ENCODE measurements at regions not wholly inside any gene's neighbourhood (a gene's known extent, or its start where the extent isn't known, plus 50 kb on each side); places are given as distances from the start of the nearest gene placed in this dataset.

DNA sequence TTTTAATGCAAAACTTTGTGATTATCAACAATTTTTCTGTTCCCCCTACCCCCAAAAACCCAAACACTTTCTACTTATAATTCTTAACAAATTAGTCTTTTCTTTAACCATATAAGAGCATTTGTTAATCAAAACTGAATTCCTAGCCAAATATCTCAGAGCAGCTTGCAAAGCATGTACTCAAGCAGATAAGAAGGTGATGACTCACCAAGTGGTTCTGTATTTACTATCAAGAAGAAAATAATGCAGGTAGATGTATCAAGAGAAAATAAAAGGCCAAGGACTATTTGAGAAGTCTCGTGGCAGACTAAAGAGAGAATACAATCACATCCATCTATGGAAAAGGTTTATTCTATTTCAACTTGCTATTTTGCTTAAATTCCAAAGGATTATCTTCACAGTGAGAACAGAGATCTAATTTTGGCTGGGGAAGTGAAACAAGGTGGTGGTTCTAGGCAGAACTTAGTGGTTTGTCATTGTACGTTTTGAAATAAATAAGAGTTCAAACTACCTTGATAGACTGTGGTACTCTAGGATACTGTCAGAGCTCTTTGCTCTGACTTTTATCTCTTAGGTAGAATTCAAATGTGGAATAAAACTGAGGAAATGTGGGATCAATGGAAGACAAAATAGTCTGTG, 94.7 kb upstream of the NRIP1 start:
- DNase-seq = no peak
- 57 to 63% methylated on average over 2 of the region's 2 CpGs for WGBS, 2 donors
- Histone ChIP-seq H3K27ac (no peak overlapping the region), H3K27me3 (no peaks in the 10 kb centered on the region), H3K36me3 (no peaks in the 10 kb centered on the region), H3K4me1 (no peaks in the 10 kb centered on the region), H3K9me3 (peaks cover 0 to 6% (median 0%) of the 10 kb centered on the region in 4 donors), H3K4me3 (no peak overlapping the region)
- ATAC-seq (ENCODE audit: low FRiP score in 2 of 2) = no peak
- TF ChIP-seq POLR2A (IDR thresholded peaks at IDR 0.05) = no peak
- TF ChIP-seq POLR2AphosphoS5 (IDR thresholded peaks at IDR 0.05) = no peak
- TF ChIP-seq, protein P1, sequence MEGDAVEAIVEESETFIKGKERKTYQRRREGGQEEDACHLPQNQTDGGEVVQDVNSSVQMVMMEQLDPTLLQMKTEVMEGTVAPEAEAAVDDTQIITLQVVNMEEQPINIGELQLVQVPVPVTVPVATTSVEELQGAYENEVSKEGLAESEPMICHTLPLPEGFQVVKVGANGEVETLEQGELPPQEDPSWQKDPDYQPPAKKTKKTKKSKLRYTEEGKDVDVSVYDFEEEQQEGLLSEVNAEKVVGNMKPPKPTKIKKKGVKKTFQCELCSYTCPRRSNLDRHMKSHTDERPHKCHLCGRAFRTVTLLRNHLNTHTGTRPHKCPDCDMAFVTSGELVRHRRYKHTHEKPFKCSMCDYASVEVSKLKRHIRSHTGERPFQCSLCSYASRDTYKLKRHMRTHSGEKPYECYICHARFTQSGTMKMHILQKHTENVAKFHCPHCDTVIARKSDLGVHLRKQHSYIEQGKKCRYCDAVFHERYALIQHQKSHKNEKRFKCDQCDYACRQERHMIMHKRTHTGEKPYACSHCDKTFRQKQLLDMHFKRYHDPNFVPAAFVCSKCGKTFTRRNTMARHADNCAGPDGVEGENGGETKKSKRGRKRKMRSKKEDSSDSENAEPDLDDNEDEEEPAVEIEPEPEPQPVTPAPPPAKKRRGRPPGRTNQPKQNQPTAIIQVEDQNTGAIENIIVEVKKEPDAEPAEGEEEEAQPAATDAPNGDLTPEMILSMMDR (IDR thresholded peaks at IDR 0.05) = no peak

DNA sequence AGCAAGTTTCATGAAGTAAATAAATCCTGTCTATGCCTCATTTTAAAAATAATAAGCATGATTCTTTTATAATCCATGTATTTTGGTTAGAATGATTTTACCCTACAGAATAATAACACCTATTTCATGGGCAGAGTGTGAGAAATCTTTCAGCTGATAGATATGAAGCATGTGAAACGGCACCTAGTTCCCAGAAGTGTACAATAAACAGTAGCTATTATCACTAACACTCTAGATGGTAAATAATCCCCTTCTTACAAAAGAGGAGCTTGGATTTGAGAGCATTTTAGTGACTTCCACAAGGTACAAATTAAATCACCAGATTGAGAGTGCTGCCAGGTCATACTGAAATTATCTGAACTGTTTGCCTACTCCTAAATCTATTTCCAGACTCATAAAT, 95.3 kb upstream of the NRIP1 start:
- Histone ChIP-seq H3K36me3 (no peaks in the 10 kb centered on the region), H3K9me3 (peaks cover 0 to 6% (median 0%) of the 10 kb centered on the region in 4 donors), H3K27ac (no peak overlapping the region), H3K4me1 (no peaks in the 10 kb centered on the region), H3K4me3 (no peak overlapping the region), H3K27me3 (no peaks in the 10 kb centered on the region)
- DNase-seq (no peak), ATAC-seq (ENCODE audit: low FRiP score in 2 of 2) (no peak)
- TF ChIP-seq, protein P1 (IDR thresholded peaks at IDR 0.05) = no peak
- no peak for TF ChIP-seq EP300 (IDR thresholded peaks at IDR 0.05)
- no peak for TF ChIP-seq POLR2A (IDR thresholded peaks at IDR 0.05)
- TF ChIP-seq POLR2AphosphoS5 (IDR thresholded peaks at IDR 0.05) = no peak
- WGBS, 2 donors = 67 to 76% methylated on average over 1 of the region's 1 CpG

DNA sequence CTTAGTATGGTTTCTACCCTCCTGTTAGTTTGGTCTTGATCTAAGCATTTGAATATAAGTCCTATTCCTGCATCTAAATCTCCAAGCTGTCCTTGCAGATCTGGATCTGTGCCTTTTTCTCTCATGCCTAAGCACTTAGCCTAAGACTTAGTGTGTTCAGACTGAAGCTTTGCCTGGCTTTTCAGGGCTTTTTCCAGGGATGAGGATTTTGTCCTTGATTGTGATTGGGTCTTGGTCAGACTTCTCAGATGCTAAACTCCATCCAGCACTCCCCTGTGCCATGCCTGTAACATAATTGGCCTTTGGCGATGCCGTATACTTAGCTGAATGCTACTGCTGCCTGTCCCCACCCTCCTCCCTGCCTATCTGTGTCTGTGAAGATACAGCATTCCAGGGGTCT, 98.1 kb upstream of the NRIP1 start:
- no peaks in the 10 kb centered on the region for H3K36me3 ChIP-seq
- no peaks in the 10 kb centered on the region for H3K27me3 ChIP-seq
- H3K9me3 ChIP-seq = no peaks in the 10 kb centered on the region
- H3K4me1 ChIP-seq = no peaks in the 10 kb centered on the region
- no peak overlapping the region for H3K27ac ChIP-seq
- no peak for ATAC-seq (ENCODE audit: low FRiP score in 2 of 2)
- no peak for TF ChIP-seq POLR2AphosphoS5 (IDR thresholded peaks at IDR 0.05)
- TF ChIP-seq, protein P1 (IDR thresholded peaks at IDR 0.05) = no peak
- TF ChIP-seq POLR2A (IDR thresholded peaks at IDR 0.05) = no peak
- no peak for TF ChIP-seq EP300 (IDR thresholded peaks at IDR 0.05)
- H3K4me3 ChIP-seq = no peak overlapping the region
- 77 to 87% methylated on average over 2 of the region's 2 CpGs for WGBS, 2 donors
- no peak for DNase-seq

GRCh38 chr21:15164273-15164672, 99.5 kb upstream of the NRIP1 start:
- DNase-seq = no peak
- ATAC-seq (ENCODE audit: low FRiP score in 2 of 2) = no peak
- H3K4me3 ChIP-seq = no peak overlapping the region
- WGBS, 2 donors = 94% methylated on average over 9 of the region's 9 CpGs
- no peaks in the 10 kb centered on the region for H3K36me3 ChIP-seq
- H3K4me1 ChIP-seq = no peaks in the 10 kb centered on the region
- TF ChIP-seq, protein P1 (IDR thresholded peaks at IDR 0.05) = no peak
- TF ChIP-seq EP300 (IDR thresholded peaks at IDR 0.05) (no peak), POLR2A (IDR thresholded peaks at IDR 0.05) (no peak), POLR2AphosphoS5 (IDR thresholded peaks at IDR 0.05) (no peak)
- no peaks in the 10 kb centered on the region for H3K9me3 ChIP-seq
- no peak overlapping the region for H3K27ac ChIP-seq
- no peaks in the 10 kb centered on the region for H3K27me3 ChIP-seq

GRCh38 chr21:15164678-15165303, 100.0 kb upstream of the NRIP1 start:
- TF ChIP-seq POLR2A (IDR thresholded peaks at IDR 0.05) = no peak
- no peak for TF ChIP-seq POLR2AphosphoS5 (IDR thresholded peaks at IDR 0.05)
- no peak for TF ChIP-seq EP300 (IDR thresholded peaks at IDR 0.05)
- TF ChIP-seq, protein P1 (IDR thresholded peaks at IDR 0.05) = no peak
- Histone ChIP-seq H3K4me1 (no peaks in the 10 kb centered on the region), H3K4me3 (no peak overlapping the region), H3K27ac (no peak overlapping the region), H3K36me3 (no peaks in the 10 kb centered on the region), H3K27me3 (no peaks in the 10 kb centered on the region), H3K9me3 (no peaks in the 10 kb centered on the region)
- WGBS, 2 donors = 68 to 71% methylated on average over 2 of the region's 2 CpGs
- no peak for ATAC-seq (ENCODE audit: low FRiP score in 2 of 2)
- no peak for DNase-seq
